Brain microvascular endothelial cell (primary cell): ENCODE measurements at regions not wholly inside any gene's neighbourhood (a gene's known extent, or its start where the extent isn't known, plus 50 kb on each side); places are given as distances from the start of the nearest gene placed in this dataset.

ENCODE experiments used
- DNase-seq: peaks from one replicate; pipeline ENCODE4 v3.0.0-alpha.2; 2020
- H3K27ac ChIP-seq: fragments of 250-450 bp; sonication (Bioruptor Pico); 2 replicates; pipeline ENCODE4 v1.5.1; 2020; ENCODE audit warnings: mild to moderate bottlenecking, moderate library complexity
- H3K27me3 ChIP-seq: fragments of 250-450 bp; sonication (Bioruptor Pico); replicated peaks from 2 replicates; pipeline ENCODE4 v1.5.1; 2020; ENCODE audit warnings: mild to moderate bottlenecking
- H3K36me3 ChIP-seq: fragments of 250-450 bp; sonication (Bioruptor Pico); replicated peaks from 2 replicates; pipeline ENCODE4 v1.5.1; 2020; ENCODE audit warnings: mild to moderate bottlenecking
- H3K4me3 ChIP-seq: 2 replicates; pipeline ENCODE4 v1.5.1; 2011; ENCODE audit warnings: low read depth, mild to moderate bottlenecking, control low read depth, low read length, moderate library complexity
- in situ Hi-C: cut with HindIII; loops from 2 replicates; pipeline ENCODE4 v1.10.0; 2017; ENCODE audit warnings: low sequenced_read_pairs, low pct_ligation_motif_present
- TF ChIP-seq, protein P1 (sequence below): IDR thresholded peaks from 2 replicates; pipeline ENCODE4 v1.5.1; 2011; ENCODE audit warnings: low read depth, mild to moderate bottlenecking, moderate library complexity, low read length, control low read depth, inconsistent platforms; ENCODE audit errors: missing control alignments

DNA sequence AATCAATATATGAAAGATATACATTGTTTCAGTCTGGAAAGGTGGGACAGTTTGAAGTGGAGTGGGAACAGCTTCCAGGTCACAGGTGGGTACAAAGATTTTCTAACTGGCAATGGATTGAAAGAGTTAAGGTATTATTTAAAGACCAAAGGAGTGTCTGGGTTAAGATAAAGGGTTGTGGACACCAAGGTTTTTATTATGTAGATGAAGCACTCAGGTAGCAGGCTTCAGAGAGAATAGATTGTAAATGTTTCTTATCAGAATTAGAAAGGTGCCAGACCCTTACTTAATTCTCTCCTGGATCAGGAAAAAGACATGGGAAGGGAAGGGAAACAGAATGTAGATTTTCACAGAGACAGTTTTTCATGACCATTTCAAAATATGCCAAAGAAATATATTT, 1174.8 kb downstream of the MAT2B start:
- in situ Hi-C loops: no loop called here
- DNase-seq: no peak
- no peaks in the 10 kb centered on the region for H3K27me3 ChIP-seq
- H3K4me3 ChIP-seq: no peak overlapping the region
- H3K36me3 ChIP-seq: no peaks in the 10 kb centered on the region
- TF ChIP-seq, protein P1, sequence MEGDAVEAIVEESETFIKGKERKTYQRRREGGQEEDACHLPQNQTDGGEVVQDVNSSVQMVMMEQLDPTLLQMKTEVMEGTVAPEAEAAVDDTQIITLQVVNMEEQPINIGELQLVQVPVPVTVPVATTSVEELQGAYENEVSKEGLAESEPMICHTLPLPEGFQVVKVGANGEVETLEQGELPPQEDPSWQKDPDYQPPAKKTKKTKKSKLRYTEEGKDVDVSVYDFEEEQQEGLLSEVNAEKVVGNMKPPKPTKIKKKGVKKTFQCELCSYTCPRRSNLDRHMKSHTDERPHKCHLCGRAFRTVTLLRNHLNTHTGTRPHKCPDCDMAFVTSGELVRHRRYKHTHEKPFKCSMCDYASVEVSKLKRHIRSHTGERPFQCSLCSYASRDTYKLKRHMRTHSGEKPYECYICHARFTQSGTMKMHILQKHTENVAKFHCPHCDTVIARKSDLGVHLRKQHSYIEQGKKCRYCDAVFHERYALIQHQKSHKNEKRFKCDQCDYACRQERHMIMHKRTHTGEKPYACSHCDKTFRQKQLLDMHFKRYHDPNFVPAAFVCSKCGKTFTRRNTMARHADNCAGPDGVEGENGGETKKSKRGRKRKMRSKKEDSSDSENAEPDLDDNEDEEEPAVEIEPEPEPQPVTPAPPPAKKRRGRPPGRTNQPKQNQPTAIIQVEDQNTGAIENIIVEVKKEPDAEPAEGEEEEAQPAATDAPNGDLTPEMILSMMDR: no peak
- H3K27ac ChIP-seq: no peak overlapping the region

- TF ChIP-seq, protein P1: no peak
- Histone ChIP-seq H3K4me3 (no peak overlapping the region), H3K27me3 (no peaks in the 10 kb centered on the region), H3K36me3 (no peaks in the 10 kb centered on the region), H3K27ac (no peak overlapping the region)
- in situ Hi-C loops: no loop called here
- DNase-seq: no peak
These were observed 1175.5 kb downstream of the MAT2B start for GRCh38 chr5:164680812-164681520.

- H3K27ac ChIP-seq: no peak overlapping the region
- DNase-seq: no peak
- in situ Hi-C loops: no loop called here
- TF ChIP-seq, protein P1: no peak
- H3K27me3 ChIP-seq: no peaks in the 10 kb centered on the region
- H3K36me3 ChIP-seq: no peaks in the 10 kb centered on the region
- H3K4me3 ChIP-seq: no peak overlapping the region
These were observed 1182.0 kb downstream of the MAT2B start for GRCh38 chr5:164687391-164687790.

- DNase-seq: no peak
- in situ Hi-C loops: no loop called here
These were observed 1183.0 kb downstream of the MAT2B start for GRCh38 chr5:164688437-164688836.

GRCh38 chr5:164708831-164709230, 1203.4 kb downstream of the MAT2B start:
- Histone ChIP-seq H3K36me3 (no peaks in the 10 kb centered on the region), H3K27me3 (no peaks in the 10 kb centered on the region), H3K4me3 (no peak overlapping the region), H3K27ac (no peak overlapping the region)
- no peak for DNase-seq
- in situ Hi-C loops: no loop called here
- TF ChIP-seq, protein P1: no peak

More at GRCh38 chr5:164688437-164688836, 1183.0 kb downstream of the MAT2B start:
- Histone ChIP-seq H3K27me3 (no peaks in the 10 kb centered on the region), H3K27ac (no peak overlapping the region), H3K36me3 (no peaks in the 10 kb centered on the region), H3K4me3 (no peak overlapping the region)
- TF ChIP-seq, protein P1: no peak

GRCh38 chr5:164713682-164714081, 1208.3 kb downstream of the MAT2B start:
- DNase-seq: no peak
- H3K27ac ChIP-seq: no peak overlapping the region
- TF ChIP-seq, protein P1: no peak
- no peaks in the 10 kb centered on the region for H3K27me3 ChIP-seq
- H3K36me3 ChIP-seq: no peaks in the 10 kb centered on the region
- no peak overlapping the region for H3K4me3 ChIP-seq
- in situ Hi-C loops: no loop called here
